H9 (cell line): ENCODE measurements at regions not wholly inside any gene's neighbourhood (a gene's known extent, or its start where the extent isn't known, plus 50 kb on each side); places are given as distances from the start of the nearest gene placed in this dataset.

Source experiments
- DNase-seq: peaks from one replicate; pipeline ENCODE4 v3.0.0-alpha.2; 2017
- H2AFZ ChIP-seq: one replicate; pipeline ENCODE4 v1.6.1; 2013; ENCODE audit warnings: mild to moderate bottlenecking, low read length, control low read depth, moderate library complexity
- H2AK5ac ChIP-seq: 2 replicates; pipeline ENCODE4 v1.6.1; 2013; ENCODE audit warnings: low read length, control low read depth, mixed read lengths; ENCODE audit not compliant: insufficient read length
- H2BK120ac ChIP-seq: one replicate; pipeline ENCODE4 v1.6.1; 2013; ENCODE audit warnings: low read depth, mild to moderate bottlenecking, low read length, control low read depth, inconsistent platforms; ENCODE audit not compliant: poor library complexity, severe bottlenecking
- H2BK12ac ChIP-seq: 2 replicates; pipeline ENCODE4 v1.6.1; 2013; ENCODE audit warnings: low read length, control low read depth, mixed read lengths, low read depth; ENCODE audit not compliant: insufficient read length
- H2BK15ac ChIP-seq: 2 replicates; pipeline ENCODE4 v1.6.1; 2013; ENCODE audit warnings: low read depth, low read length, control low read depth
- H2BK20ac ChIP-seq: one replicate; pipeline ENCODE4 v1.6.1; 2013; ENCODE audit warnings: low read depth, mild to moderate bottlenecking, low read length, control low read depth, inconsistent platforms; ENCODE audit not compliant: poor library complexity, severe bottlenecking
- H2BK5ac ChIP-seq: 2 replicates; pipeline ENCODE4 v1.6.1; 2013; ENCODE audit warnings: low read length, control low read depth, mixed read lengths; ENCODE audit not compliant: insufficient read length
- H3K14ac ChIP-seq: 2 replicates; pipeline ENCODE4 v1.6.1; 2013; ENCODE audit warnings: low read length, control low read depth; ENCODE audit not compliant: insufficient read depth
- H3K18ac ChIP-seq: 2 replicates; pipeline ENCODE4 v1.6.1; 2013; ENCODE audit warnings: low read depth, mild to moderate bottlenecking, mixed read lengths, low read length, control low read depth; ENCODE audit not compliant: insufficient read length
- H3K23ac ChIP-seq: 2 replicates; pipeline ENCODE4 v1.6.1; 2013; ENCODE audit warnings: low read length, control low read depth, mixed read lengths, low read depth; ENCODE audit not compliant: insufficient read length
- H3K23me2 ChIP-seq: 2 replicates; pipeline ENCODE4 v1.6.1; 2013; ENCODE audit warnings: low read depth, mild to moderate bottlenecking, mixed read lengths, low read length, control low read depth; ENCODE audit not compliant: insufficient read length, poor library complexity, severe bottlenecking
- H3K27ac ChIP-seq: 2 replicates; pipeline ENCODE4 v1.5.1; 2013; ENCODE audit warnings: low read length, control low read depth, mixed read lengths, low read depth; ENCODE audit not compliant: insufficient read length
- H3K27me3 ChIP-seq: 2 replicates; pipeline ENCODE4 v1.6.1; 2013; ENCODE audit warnings: low read length, control low read depth, inconsistent platforms; ENCODE audit not compliant: insufficient read depth
- H3K4ac ChIP-seq: 2 replicates; pipeline ENCODE4 v1.6.1; 2013; ENCODE audit warnings: low read depth, mild to moderate bottlenecking, control low read depth, inconsistent platforms, low read length, moderate library complexity
- H3K4me1 ChIP-seq: 2 replicates; pipeline ENCODE4 v1.6.1; 2013; ENCODE audit warnings: low read length, control low read depth, inconsistent platforms; ENCODE audit not compliant: insufficient read depth
- H3K4me2 ChIP-seq: 2 replicates; pipeline ENCODE4 v1.6.1; 2013; ENCODE audit warnings: low read length, control low read depth, mixed read lengths; ENCODE audit not compliant: insufficient read length, insufficient read depth
- H3K56ac ChIP-seq: 2 replicates; pipeline ENCODE4 v1.6.1; 2013; ENCODE audit warnings: low read depth, mild to moderate bottlenecking, mixed read lengths, low read length, control low read depth; ENCODE audit not compliant: insufficient read length
- H3K79me1 ChIP-seq: 2 replicates; pipeline ENCODE4 v1.6.1; 2013; ENCODE audit warnings: low read depth, mild to moderate bottlenecking, moderate library complexity, low read length, control low read depth, inconsistent platforms; ENCODE audit not compliant: insufficient read depth, poor library complexity, severe bottlenecking
- H3K79me2 ChIP-seq: 2 replicates; pipeline ENCODE4 v1.6.1; 2013; ENCODE audit warnings: low read length, control low read depth, inconsistent platforms; ENCODE audit not compliant: insufficient read depth
- H3K9ac ChIP-seq: 2 replicates; pipeline ENCODE4 v1.6.1; 2013; ENCODE audit warnings: low read length, control low read depth, mixed read lengths; ENCODE audit not compliant: insufficient read length; ENCODE audit errors: extremely low read depth
- H3K9me3 ChIP-seq: one replicate; pipeline ENCODE4 v1.6.1; 2013; ENCODE audit warnings: low read depth, low read length, inconsistent platforms; ENCODE audit not compliant: control insufficient read depth
- H3T11ph ChIP-seq: one replicate; pipeline ENCODE4 v1.6.1; 2013; ENCODE audit warnings: mild to moderate bottlenecking, low read length, control low read depth, inconsistent platforms
- H4K20me1 ChIP-seq: one replicate; pipeline ENCODE4 v1.6.1; 2013; ENCODE audit not compliant: control insufficient read depth, insufficient read length, insufficient read depth
- H4K5ac ChIP-seq: 2 replicates; pipeline ENCODE4 v1.6.1; 2013; ENCODE audit warnings: low read depth, mild to moderate bottlenecking, mixed read lengths, low read length, control low read depth; ENCODE audit not compliant: insufficient read length
- H4K8ac ChIP-seq: replicated peaks from 2 replicates; pipeline ENCODE4 v1.6.1; 2013; ENCODE audit warnings: low read length, control low read depth, mixed read lengths, low read depth; ENCODE audit not compliant: insufficient read length
- H4K91ac ChIP-seq: 2 replicates; pipeline ENCODE4 v1.6.1; 2013; ENCODE audit warnings: low read depth, mild to moderate bottlenecking, moderate library complexity, mixed read lengths, low read length, control low read depth; ENCODE audit not compliant: insufficient read length
- H3K27ac Mint-ChIP-seq, 3 experiments: 2 replicates in 2 of 3; 3 replicates in 1 of 3; pipeline ENCODE4 v1.8.0; 2020 to 2021; ENCODE audit warnings: mixed read lengths in 3 of 3, mild to moderate bottlenecking in 1 of 3, moderate library complexity in 1 of 3
- H3K27me3 Mint-ChIP-seq: 2 replicates; pipeline ENCODE4 v1.8.0; 2021; ENCODE audit warnings: low read depth, mild to moderate bottlenecking, moderate library complexity, mixed read lengths
- H3K36me3 Mint-ChIP-seq, 3 experiments: 2 replicates in 2 of 3; 3 replicates in 1 of 3; pipeline ENCODE4 v1.8.0; 2020 to 2021; ENCODE audit warnings: low read depth in 3 of 3, mixed read lengths in 3 of 3; ENCODE audit not compliant: insufficient read depth in 1 of 3
- H3K4me1 Mint-ChIP-seq, 2 experiments: 2 replicates each; pipeline ENCODE4 v1.8.0; 2020; ENCODE audit warnings: mixed read lengths in 2 of 2
- H3K4me3 Mint-ChIP-seq, 2 experiments: 2 replicates in 1 of 2; 3 replicates in 1 of 2; pipeline ENCODE4 v1.8.0; 2020 to 2021; ENCODE audit warnings: mild to moderate bottlenecking in 2 of 2, mixed read lengths in 2 of 2, moderate library complexity in 1 of 2
- H3K9me3 Mint-ChIP-seq, 2 experiments: 2 replicates in 1 of 2; 3 replicates in 1 of 2; pipeline ENCODE4 v1.8.0; 2020; ENCODE audit warnings: mild to moderate bottlenecking in 2 of 2, mixed read lengths in 2 of 2, moderate library complexity in 1 of 2
- WGBS: extraction: QIAGEN DNeasy Blood & Tissue Kit; methylation state at CpG from one replicate; pipeline ENCODE4 v1.1.7; 2013; ENCODE audit warnings: missing lambda C conversion rate, low lambda C conversion rate, mixed read lengths; ENCODE audit not compliant: insufficient read length; ENCODE audit errors: extremely low coverage; 5-methylcytosine and 5-hydroxymethylcytosine counted together
- TF ChIP-seq, protein P1 (sequence below): fragments of 200-600 bp; sonication (generic); conservative IDR thresholded peaks from 3 replicates; pipeline ENCODE4 v1.8.0; 2021; ENCODE audit warnings: antibody characterized with exemption, mild to moderate bottlenecking

DNA sequence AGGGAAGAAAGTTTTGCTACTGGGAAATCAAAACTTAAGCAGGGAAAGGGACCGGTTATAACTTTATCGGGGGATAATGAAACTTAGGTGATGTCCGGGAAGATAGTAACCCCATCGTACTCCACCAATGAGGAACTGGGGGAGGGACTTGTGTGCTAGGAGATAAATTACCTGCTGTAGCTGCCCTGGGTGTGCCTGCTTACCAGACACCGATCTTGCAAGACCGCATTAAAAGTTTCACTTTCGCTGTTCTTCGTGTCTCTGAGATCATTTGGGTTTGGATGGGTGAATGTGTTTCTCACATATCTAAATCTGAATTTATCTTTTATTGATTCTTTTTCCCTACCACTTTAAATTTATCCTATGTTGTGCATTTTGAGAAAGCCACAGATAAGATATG lies 381.4 kb downstream of the SLITRK6 start:
- H4K5ac ChIP-seq, result no peak overlapping the region
- H3K4me3 Mint-ChIP-seq, result no peak overlapping the region
- no peak overlapping the region for H3K9ac ChIP-seq
- no peak overlapping the region for H3K23ac ChIP-seq
- H3K4ac ChIP-seq, result no peak overlapping the region
- H3K18ac ChIP-seq, result no peak overlapping the region
- no peak overlapping the region for H2BK12ac ChIP-seq
- no peak overlapping the region for H3K56ac ChIP-seq
- H4K20me1 ChIP-seq, result no peaks in the 10 kb centered on the region
- no peak overlapping the region for H2AFZ ChIP-seq
- no peak overlapping the region for H2BK20ac ChIP-seq
- no peaks in the 10 kb centered on the region for H3K79me1 ChIP-seq
- H3K27ac Mint-ChIP-seq, result no peak overlapping the region
- no peaks in the 10 kb centered on the region for H3K79me2 ChIP-seq
- no peaks in the 10 kb centered on the region for H3K36me3 Mint-ChIP-seq
- no peaks in the 10 kb centered on the region for H3K9me3 Mint-ChIP-seq
- no peak overlapping the region for H4K8ac ChIP-seq
- H3K27me3 ChIP-seq, result no peaks in the 10 kb centered on the region
- no peak overlapping the region for H2AK5ac ChIP-seq
- no peak overlapping the region for H3K14ac ChIP-seq
- no peak for DNase-seq
- no peak overlapping the region for H3T11ph ChIP-seq
- H3K4me1 Mint-ChIP-seq, result peaks cover under 1 to 1% of the 10 kb centered on the region in 2 experiments
- no peak overlapping the region for H2BK120ac ChIP-seq
- WGBS, result no CpG with 5 or more reads among the region's 8 CpGs
- H3K23me2 ChIP-seq, result no peaks in the 10 kb centered on the region
- no peak overlapping the region for H2BK5ac ChIP-seq
- H3K4me2 ChIP-seq, result no peak overlapping the region
- no peaks in the 10 kb centered on the region for H3K4me1 ChIP-seq
- no peaks in the 10 kb centered on the region for H3K27me3 Mint-ChIP-seq
- TF ChIP-seq, protein P1, sequence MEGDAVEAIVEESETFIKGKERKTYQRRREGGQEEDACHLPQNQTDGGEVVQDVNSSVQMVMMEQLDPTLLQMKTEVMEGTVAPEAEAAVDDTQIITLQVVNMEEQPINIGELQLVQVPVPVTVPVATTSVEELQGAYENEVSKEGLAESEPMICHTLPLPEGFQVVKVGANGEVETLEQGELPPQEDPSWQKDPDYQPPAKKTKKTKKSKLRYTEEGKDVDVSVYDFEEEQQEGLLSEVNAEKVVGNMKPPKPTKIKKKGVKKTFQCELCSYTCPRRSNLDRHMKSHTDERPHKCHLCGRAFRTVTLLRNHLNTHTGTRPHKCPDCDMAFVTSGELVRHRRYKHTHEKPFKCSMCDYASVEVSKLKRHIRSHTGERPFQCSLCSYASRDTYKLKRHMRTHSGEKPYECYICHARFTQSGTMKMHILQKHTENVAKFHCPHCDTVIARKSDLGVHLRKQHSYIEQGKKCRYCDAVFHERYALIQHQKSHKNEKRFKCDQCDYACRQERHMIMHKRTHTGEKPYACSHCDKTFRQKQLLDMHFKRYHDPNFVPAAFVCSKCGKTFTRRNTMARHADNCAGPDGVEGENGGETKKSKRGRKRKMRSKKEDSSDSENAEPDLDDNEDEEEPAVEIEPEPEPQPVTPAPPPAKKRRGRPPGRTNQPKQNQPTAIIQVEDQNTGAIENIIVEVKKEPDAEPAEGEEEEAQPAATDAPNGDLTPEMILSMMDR, result no peak
- no peaks in the 10 kb centered on the region for H3K9me3 ChIP-seq
- no peak overlapping the region for H4K91ac ChIP-seq
- H3K27ac ChIP-seq, result no peak overlapping the region
- H2BK15ac ChIP-seq, result no peak overlapping the region
